GM23248 (cell line): ENCODE measurements at regions not wholly inside any gene's neighbourhood (a gene's known extent, or its start where the extent isn't known, plus 50 kb on each side); places are given as distances from the start of the nearest gene placed in this dataset.
"Not testable (repeated sequence)": the region's sequence is repeated elsewhere in the genome, so short reads cannot be mapped to it uniquely, and the experiment has no call there.

Experiments used
- DNase-seq: peaks from one replicate; pipeline ENCODE4 v3.0.0-alpha.2; 2015
- H2AFZ ChIP-seq: fragments of 200-600 bp; sonication (generic); 2 replicates; pipeline ENCODE4 v1.6.1; 2016; ENCODE audit warnings: antibody characterized with exemption
- H3F3A ChIP-seq: fragments of 200-600 bp; sonication (generic); 2 replicates; pipeline ENCODE4 v1.6.1; 2016; ENCODE audit warnings: mild to moderate bottlenecking, antibody characterized with exemption, mixed run types; ENCODE audit not compliant: insufficient read depth
- H3K27ac ChIP-seq: fragments of 200-600 bp; sonication (generic); 2 replicates; pipeline ENCODE4 v1.5.1; 2016; ENCODE audit warnings: mild to moderate bottlenecking
- H3K27me3 ChIP-seq: fragments of 200-600 bp; sonication (generic); replicated peaks from 2 replicates; pipeline ENCODE4 v1.6.1; 2016; ENCODE audit warnings: mild to moderate bottlenecking; ENCODE audit not compliant: insufficient read depth
- H3K36me3 ChIP-seq: fragments of 200-600 bp; sonication (generic); 2 replicates; pipeline ENCODE4 v1.6.1; 2016; ENCODE audit warnings: low read depth, mild to moderate bottlenecking
- H3K4me1 ChIP-seq: fragments of 200-600 bp; sonication (generic); 2 replicates; pipeline ENCODE4 v1.6.1; 2016; ENCODE audit warnings: mild to moderate bottlenecking; ENCODE audit not compliant: insufficient read depth
- H3K4me2 ChIP-seq: fragments of 200-600 bp; sonication (generic); one replicate; pipeline ENCODE4 v1.6.1; 2016; ENCODE audit warnings: mild to moderate bottlenecking; ENCODE audit not compliant: unreplicated experiment
- H3K4me3 ChIP-seq: fragments of 200-600 bp; sonication (generic); 2 replicates; pipeline ENCODE4 v1.5.1; 2016; ENCODE audit warnings: mild to moderate bottlenecking
- H3K79me2 ChIP-seq: fragments of 200-600 bp; sonication (generic); 2 replicates; pipeline ENCODE4 v1.6.1; 2016; ENCODE audit warnings: mild to moderate bottlenecking; ENCODE audit not compliant: insufficient read depth
- H3K9ac ChIP-seq: fragments of 200-600 bp; sonication (generic); 2 replicates; pipeline ENCODE4 v1.6.1; 2016; ENCODE audit warnings: mild to moderate bottlenecking
- H3K9me2 ChIP-seq: fragments of 200-600 bp; sonication (generic); 2 replicates; pipeline ENCODE4 v1.6.1; 2016; ENCODE audit warnings: mixed run types, mild to moderate bottlenecking, moderate library complexity; ENCODE audit not compliant: insufficient read depth
- H3K9me3 ChIP-seq: fragments of 200-600 bp; sonication (generic); one replicate; pipeline ENCODE4 v1.6.1; 2017; ENCODE audit warnings: low read depth
- H4K20me1 ChIP-seq: fragments of 200-600 bp; sonication (generic); 2 replicates; pipeline ENCODE4 v1.6.0; 2016; ENCODE audit not compliant: insufficient read depth
- EZH2 ChIP-seq: fragments of 200-600 bp; sonication (generic); IDR thresholded peaks from 2 replicates; pipeline ENCODE4 v1.6.1; 2018; ENCODE audit warnings: antibody characterized with exemption, mild to moderate bottlenecking; ENCODE audit not compliant: insufficient read depth, poor library complexity, severe bottlenecking
- EZH2phosphoT487 ChIP-seq: fragments of 200-600 bp; sonication (generic); IDR thresholded peaks from 2 replicates; pipeline ENCODE4 v1.6.1; 2018; ENCODE audit warnings: antibody characterized with exemption, moderate library complexity, mild to moderate bottlenecking, low read depth; ENCODE audit not compliant: insufficient read depth
- WGBS, 2 experiments: methylation state at CpG; one replicate each; pipeline ENCODE4 v1.1.6; 2015 to 2017; ENCODE audit warnings: low lambda C conversion rate in 2 of 2, low coverage in 1 of 2; ENCODE audit errors: missing lambda C conversion rate in 2 of 2; 5-methylcytosine and 5-hydroxymethylcytosine counted together
- in situ Hi-C: fragments of 300-500 bp; cut with MboI; formaldehyde crosslinking; loops from 2 replicates; pipeline ENCODE4 v1.15.0; 2020

- Histone ChIP-seq H3K27me3 (no peaks in the 10 kb centered on the region), H2AFZ (no peak overlapping the region), H3K4me3 (no peak overlapping the region), H3K4me2 (no peak overlapping the region), H3K27ac (no peak overlapping the region), H3K9me2 (no peaks in the 10 kb centered on the region), H3F3A (no peaks in the 10 kb centered on the region), H3K9ac (no peak overlapping the region), H3K4me1 (no peaks in the 10 kb centered on the region), H3K79me2 (no peaks in the 10 kb centered on the region), H3K9me3 (no peaks in the 10 kb centered on the region), H3K36me3 (no peaks in the 10 kb centered on the region), H4K20me1 (no peaks in the 10 kb centered on the region)
- in situ Hi-C loops: no loop called here
- WGBS, 2 experiments: 20 to 28% methylated on average over 4 of the region's 4 CpGs
- no peak for DNase-seq
- TF ChIP-seq EZH2phosphoT487 (no peak), EZH2 (no peak)
Observed at GRCh38 chr11:42412590-42412989, 899.2 kb upstream of the API5 start.

GRCh38 chr11:42417691-42418090 is 894.1 kb upstream of the API5 start:
- no peak for DNase-seq
- Histone ChIP-seq H2AFZ (no peak overlapping the region), H3K27ac (no peak overlapping the region), H3K4me1 (no peaks in the 10 kb centered on the region), H3K9me2 (no peaks in the 10 kb centered on the region), H3K79me2 (no peaks in the 10 kb centered on the region), H3K9ac (no peak overlapping the region), H3F3A (no peaks in the 10 kb centered on the region), H3K36me3 (no peaks in the 10 kb centered on the region), H3K27me3 (no peaks in the 10 kb centered on the region), H4K20me1 (no peaks in the 10 kb centered on the region), H3K4me3 (no peak overlapping the region), H3K9me3 (no peaks in the 10 kb centered on the region), H3K4me2 (no peak overlapping the region)
- in situ Hi-C loops: no loop called here
- TF ChIP-seq EZH2: no peak
- TF ChIP-seq EZH2phosphoT487: no peak

GRCh38 chr11:42422090-42422489 is 889.7 kb upstream of the API5 start:
- TF ChIP-seq EZH2 (no peak), EZH2phosphoT487 (no peak)
- Histone ChIP-seq H3K4me1 (no peaks in the 10 kb centered on the region), H3K27ac (no peak overlapping the region), H3K9me2 (no peaks in the 10 kb centered on the region), H3K4me2 (no peak overlapping the region), H3K27me3 (no peaks in the 10 kb centered on the region), H3K4me3 (no peak overlapping the region), H4K20me1 (no peaks in the 10 kb centered on the region), H2AFZ (no peak overlapping the region), H3K9me3 (no peaks in the 10 kb centered on the region), H3F3A (no peaks in the 10 kb centered on the region), H3K9ac (no peak overlapping the region), H3K36me3 (no peaks in the 10 kb centered on the region), H3K79me2 (no peaks in the 10 kb centered on the region)
- 40 to 50% methylated on average over 1 of the region's 1 CpG for WGBS, 2 experiments
- in situ Hi-C loops: no loop called here
- no peak for DNase-seq

DNA sequence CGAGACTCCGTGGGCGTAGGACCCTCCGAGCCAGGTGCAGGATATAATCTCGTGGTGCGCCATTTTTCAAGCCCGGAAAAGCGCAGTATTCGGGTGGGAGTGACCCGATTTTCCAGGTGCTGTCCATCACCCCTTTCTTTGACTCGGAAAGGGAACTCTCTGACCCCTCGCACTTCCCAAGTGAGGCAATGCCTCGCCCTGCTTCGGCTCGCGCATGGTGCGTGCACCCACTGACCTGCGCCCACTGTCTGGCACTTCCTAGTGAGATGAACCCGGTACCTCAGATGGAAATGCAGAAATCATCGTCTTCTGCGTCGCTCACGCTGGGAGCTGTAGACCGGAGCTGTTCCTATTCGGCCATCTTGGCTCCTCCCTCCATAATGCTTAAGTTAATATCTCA is 876.9 kb upstream of the API5 start:
- H3F3A ChIP-seq, H3K36me3 ChIP-seq, H3K27me3 ChIP-seq, H3K4me1 ChIP-seq, H4K20me1 ChIP-seq, DNase-seq, H3K4me2 ChIP-seq, H3K9me3 ChIP-seq, H3K27ac ChIP-seq, H3K9ac ChIP-seq, in situ Hi-C loops, H3K9me2 ChIP-seq, H3K79me2 ChIP-seq, H2AFZ ChIP-seq, H3K4me3 ChIP-seq: not testable (repeated sequence)
- 61 to 62% methylated on average over 22 to 25 of the region's 25 CpGs for WGBS, 2 experiments

- no peak for DNase-seq
- no peaks in the 10 kb centered on the region for H3K4me1 ChIP-seq
- H3F3A ChIP-seq: no peaks in the 10 kb centered on the region
- H3K4me2 ChIP-seq: no peak overlapping the region
- H3K4me3 ChIP-seq: no peak overlapping the region
- H2AFZ ChIP-seq: no peak overlapping the region
- no peaks in the 10 kb centered on the region for H3K27me3 ChIP-seq
- in situ Hi-C loops: no loop called here
- no peaks in the 10 kb centered on the region for H3K9me2 ChIP-seq
- H3K36me3 ChIP-seq: no peaks in the 10 kb centered on the region
- H4K20me1 ChIP-seq: no peaks in the 10 kb centered on the region
- no peaks in the 10 kb centered on the region for H3K9me3 ChIP-seq
- H3K27ac ChIP-seq: no peak overlapping the region
- no peaks in the 10 kb centered on the region for H3K79me2 ChIP-seq
- no peak for TF ChIP-seq EZH2
- no peak for TF ChIP-seq EZH2phosphoT487
- H3K9ac ChIP-seq: no peak overlapping the region
- 16 to 20% methylated on average over 4 of the region's 4 CpGs for WGBS, 2 experiments
Observed at GRCh38 chr11:42444406-42444805, 867.4 kb upstream of the API5 start.
